RKO (cell line): ENCODE measurements at regions not wholly inside any gene's neighbourhood (a gene's known extent, or its start where the extent isn't known, plus 50 kb on each side); places are given as distances from the start of the nearest gene placed in this dataset.
"Not testable (repeated sequence)": the region's sequence is repeated elsewhere in the genome, so short reads cannot be mapped to it uniquely, and the experiment has no call there.

ENCODE experiments used
- DNase-seq: peaks from one replicate; pipeline ENCODE4 v3.0.0-alpha.2; 2016; ENCODE audit warnings: low spot score

DNA sequence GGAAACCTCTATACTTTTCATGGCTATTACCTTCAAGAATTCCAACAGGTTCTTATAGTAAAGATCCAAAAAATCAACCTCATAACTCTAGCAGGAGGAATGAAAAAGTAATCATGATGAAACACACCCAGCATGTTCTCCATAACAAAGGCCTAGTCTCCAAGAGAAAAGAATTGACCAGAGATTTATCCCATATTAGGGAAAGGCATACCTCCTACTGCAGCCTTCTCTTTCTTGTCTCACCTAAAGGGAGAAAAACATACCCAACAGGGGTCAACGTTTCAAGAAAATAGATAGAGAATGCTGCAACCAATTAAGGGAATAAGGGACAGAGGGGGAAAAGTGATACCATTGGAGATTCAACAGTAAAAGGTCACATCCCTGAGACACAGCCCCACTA is 262.5 kb downstream of the FRK start:
- no peak for DNase-seq

DNA sequence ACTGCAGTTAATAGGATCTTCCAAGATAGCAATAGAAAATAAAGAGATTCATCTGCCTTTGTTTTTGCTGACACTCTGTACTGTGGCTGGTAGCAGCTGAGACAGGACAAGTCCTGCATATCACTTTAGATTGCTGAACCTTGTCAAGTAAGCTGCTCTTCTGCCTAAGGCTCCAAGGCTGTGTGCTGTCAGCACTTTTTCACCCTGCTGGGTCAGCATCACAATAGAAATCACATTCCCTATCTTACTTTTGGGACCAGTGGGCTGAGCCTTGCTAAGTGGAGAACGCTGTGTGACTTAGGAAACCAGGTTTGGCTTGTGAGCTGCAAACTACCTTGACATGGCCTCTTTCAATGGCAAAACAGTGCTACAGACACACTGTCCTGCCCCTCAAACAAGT is 263.9 kb downstream of the FRK start:
- no peak for DNase-seq

DNA sequence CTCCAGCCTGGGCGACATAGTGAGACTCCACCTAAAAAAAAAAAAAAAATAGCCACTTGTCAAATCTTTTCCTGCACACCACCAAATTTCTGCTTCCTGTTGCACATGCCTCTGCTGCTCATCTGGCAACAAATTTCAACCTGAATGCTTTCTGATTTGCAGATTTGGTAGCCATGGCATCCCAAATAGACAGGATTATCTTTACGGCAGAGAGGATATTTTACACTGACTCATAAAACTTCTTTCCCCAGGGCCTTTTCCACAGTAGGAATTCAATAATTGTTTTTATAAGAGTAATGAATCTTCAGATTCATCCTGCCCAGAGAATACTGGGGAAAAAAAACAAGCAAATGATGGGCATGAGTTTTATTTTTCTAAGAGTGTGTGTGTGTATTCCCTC is 264.6 kb downstream of the FRK start:
- DNase-seq = no peak

DNA sequence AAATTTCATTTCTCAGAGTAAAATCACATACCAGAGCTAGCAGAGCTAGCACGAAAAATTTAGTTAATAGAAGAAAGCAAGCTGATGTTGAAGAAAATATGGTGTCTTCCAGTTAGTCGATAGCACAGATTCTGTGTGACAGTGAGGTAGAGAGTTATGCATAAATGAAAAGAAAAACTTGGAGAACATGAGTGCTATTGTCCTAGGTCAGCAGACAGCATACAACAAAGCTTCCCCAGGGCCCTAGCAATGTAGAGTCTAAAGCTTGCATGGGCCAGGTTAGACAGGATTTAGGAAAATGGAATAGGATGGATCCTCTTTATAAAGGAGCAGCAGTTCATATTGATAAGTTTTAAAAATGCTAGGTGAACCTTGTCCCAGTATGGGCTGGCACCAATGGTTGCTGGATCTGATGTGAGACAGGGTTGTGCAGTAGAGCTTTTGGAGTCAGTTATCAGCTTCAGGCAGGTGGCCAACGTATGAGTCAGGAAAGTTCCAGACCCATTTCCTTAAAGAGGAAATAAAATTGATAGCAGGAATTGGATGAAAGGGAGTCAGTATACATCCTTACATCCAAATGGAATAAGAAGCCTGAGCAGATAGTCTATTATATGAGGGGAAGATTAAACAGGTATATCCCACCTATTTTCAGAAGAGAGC is 277.2 kb downstream of the FRK start:
- DNase-seq = no peak

DNA sequence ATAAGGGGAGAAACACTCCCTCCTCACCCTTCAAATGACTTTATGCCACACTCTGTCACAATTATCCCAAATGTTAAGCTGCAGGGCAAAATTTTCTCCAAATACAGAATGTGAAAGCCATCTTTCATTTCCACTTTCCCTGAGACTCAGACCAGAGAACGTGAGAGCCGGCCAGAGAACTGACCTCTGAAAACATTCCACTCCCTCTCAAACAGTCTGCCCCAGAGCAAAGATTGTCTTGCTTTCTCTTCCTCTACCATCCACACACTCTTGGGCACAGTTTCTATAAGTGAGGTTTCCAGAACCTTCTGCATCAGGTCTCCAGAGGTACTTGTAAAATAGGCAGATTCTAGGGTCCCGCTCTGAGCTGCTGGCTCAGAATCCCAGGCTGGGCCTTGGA is 278.1 kb downstream of the FRK start:
- no peak for DNase-seq

DNA sequence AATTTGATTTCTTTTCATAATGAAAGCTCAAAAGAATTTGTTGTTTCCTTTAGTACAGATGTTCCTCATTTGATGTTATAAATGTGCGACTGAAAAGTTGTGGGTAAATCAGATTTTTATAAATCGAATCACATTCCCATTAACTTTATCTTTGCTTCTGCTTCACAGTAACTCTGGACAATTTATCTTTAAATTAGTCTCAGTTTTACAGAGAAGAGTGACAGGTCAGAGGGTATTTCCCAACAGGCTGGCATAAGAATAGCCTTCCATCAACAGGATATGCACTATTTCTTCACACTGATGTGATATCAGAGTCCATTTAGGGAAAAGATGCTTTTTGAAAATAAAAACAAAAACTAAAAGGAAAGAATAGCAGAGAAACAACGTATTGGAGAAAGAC is 286.9 kb downstream of the FRK start:
- DNase-seq = no peak

DNA sequence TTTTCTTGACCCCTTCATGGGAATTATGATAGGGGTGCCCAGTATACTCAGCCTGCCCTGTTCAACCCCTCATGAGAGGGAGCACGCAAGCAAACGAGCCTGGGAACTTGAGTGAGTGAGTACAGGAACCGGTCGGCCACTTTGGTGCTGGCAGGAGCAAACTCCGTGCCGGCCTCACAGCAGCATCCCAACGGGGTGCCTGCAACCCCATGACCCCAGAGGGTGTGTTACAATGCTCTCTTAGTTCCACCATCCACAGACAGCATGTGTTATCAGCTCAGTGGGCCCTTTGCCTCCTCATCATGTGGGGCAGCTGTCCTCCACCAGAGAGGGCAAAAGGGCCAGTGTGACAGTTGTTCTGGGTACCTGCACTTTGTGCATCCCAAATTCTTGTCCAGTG is 289.8 kb downstream of the FRK start:
- DNase-seq = no peak

DNA sequence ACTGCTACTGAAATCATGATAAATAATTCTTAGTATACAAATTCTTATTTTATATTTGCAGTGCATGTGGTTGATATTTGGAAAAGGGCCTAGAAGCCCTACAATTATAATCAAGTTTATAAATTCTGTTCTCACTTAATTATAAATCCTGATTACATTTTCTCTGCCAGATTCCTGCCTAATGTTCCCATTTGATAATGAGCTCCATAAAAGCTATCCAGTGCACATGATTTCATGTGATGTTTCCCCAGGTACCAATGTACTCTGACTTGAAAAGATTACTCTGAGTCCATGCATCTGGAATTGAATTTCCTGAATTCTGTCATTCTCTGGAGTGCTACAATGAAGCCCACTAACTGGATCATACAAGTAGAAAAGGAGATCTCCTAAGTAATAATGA is 292.2 kb downstream of the FRK start:
- no peak for DNase-seq

DNA sequence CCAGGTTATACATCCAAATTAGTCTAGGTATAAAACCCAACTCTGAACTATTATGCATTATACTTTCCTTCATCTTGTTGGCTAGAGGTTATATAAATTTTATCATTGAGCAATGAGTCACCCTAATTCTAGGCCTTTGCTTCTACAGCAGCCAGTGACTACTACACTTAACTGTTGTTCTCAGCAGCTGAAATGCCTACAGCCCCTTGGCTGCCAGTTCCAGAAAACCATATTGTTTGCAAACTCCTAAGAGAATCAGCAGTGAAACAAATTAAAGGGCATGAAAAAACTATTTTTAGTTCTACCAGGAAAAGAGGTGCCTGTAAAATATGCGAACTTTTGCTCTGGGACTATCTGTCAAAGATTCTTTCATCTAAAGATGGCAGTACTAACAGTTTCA is 292.8 kb downstream of the FRK start:
- DNase-seq = no peak

DNA sequence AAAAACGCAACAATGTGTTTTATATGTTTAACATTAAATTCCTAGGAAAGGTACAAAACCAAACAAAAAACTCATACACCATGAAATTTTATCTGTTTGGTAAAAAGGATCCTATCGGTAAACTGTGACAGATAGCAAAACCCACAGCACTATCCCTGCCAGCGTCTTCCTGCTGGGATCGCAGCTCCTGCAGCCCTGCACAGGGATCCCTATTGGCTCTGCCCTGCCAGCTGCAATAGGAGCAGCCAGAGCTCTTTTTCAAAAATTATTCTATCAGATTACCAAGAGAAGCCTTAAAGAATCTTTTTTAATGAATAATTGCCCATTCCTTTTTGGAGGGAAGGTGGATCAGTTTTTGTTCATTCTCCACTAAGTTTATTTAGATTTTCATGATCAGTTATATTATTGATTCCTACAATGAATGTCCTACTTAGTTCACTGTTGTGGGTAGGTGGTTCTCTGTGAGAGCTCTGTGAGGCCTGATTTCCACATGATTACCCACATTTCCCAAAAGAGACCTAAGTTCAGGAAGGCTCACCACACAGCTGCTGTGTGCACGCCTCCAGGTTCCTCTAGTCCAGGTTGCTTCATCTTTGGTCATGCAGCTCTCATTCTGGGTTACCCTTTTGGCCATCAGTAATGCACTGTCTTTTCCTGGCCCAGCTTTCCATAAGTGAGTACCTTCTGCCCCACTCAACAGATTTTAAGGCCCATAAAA is 293.8 kb downstream of the FRK start:
- DNase-seq = no peak

DNA sequence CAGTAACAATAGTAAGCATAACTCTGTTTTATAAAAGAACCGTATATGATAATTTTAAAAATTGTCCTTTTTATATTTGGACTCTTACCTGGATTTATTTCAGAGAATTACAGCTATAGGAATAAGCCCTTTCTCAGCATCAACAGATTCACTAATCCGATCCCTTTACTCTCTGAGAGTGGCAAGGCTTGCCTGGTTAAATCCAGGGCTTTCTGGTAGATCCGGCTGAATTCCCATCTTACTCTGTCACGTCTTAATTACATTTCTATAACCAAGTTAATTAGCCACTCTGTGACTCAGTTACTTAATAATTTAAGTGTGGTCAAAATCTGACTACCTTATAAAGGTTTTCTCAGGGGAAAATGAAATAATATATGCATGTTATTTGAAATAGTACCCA is 294.7 kb downstream of the FRK start:
- no peak for DNase-seq

DNA sequence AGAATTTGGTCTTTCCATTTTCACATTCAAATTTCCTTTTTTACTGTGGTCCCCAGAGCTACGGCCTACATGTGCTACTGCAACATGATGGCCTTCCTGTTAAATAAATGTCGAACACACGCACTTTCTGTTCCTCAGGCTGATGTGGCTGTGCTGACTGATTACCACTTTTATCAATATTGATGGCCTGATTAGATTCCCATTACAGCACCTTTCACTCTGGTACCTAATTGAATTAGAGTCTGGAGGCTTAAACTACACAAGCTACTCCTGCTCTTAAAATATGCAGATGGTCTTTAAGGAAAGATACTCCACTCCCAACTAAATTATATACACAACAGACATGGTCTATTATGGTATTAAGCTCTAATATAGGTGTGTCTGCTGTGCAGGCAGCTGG is 301.6 kb downstream of the FRK start:
- no peak for DNase-seq

DNA sequence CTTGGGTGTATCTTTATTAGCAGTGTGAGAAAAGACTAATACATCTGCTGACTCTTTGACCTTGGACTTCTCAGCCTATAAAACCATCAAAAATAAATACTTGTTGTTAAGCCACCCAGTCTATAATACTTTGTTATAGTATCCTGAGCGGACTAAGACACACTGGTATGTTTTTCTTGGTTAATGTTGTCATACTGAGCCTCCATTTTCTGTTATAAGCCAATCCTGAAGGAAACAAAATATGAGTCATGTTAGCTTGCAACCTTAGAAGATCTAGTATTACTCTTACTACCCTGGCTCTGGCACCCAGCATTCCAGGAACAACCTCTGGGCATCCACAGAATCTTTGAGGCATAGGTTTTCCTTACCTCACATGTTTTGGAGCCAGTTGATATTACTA is 307.2 kb downstream of the FRK start:
- no peak for DNase-seq

DNA sequence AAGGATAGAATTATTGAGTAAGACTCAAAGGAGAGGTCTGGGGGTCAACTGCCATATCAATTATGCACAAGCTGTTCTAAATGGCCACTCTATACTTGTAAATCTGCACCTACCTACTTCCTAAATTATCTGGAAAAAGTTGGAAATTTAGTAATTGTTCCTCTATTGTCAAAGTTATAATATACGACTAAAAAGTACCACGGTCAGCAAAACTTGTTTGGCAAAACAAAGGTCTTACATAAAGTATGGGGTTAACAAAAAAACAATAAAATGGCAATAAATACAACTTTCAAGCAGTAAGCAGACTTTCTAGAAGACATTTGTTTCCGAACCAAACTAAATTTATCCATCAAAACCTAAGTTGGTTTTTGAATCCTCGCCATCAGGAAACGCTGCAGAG is 309.7 kb downstream of the FRK start:
- DNase-seq = no peak

DNA sequence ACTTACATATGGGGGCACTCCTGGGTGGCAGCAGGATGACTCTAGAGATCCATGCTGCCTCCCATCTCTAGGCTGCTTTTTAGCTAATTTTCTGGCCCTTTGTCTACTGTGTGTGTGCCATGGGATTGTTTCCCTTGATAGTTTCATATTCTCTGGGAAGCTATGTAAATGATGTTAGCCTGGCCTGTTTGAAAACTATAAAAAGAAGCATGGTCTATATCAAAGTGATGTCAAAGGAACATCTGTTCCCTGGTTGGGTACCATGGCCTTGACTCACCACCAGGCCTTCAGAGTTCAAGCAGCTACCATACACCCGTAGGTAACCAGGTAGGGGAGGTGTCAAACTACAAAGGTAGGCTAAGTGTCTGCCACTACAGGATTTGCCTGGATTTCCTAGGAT is 310.4 kb downstream of the FRK start:
- DNase-seq = no peak

DNA sequence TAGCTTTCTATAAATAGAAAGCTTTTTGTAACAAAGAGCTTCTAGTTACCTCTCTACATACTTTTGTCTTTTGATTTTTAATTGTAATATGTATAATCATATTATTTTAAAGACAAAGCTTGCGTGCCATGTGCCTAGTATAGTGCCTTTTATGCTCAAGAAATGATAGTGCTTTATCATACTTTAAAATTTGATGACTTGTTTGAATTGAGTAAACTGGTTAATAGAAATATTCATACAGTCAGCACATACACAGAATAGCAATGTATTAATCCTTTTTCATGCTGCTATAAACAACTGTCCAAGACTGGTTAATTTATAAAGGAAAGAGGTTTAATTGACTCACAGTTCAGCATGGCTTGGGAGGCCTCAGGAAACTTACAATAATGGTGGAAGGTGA is 313.0 kb downstream of the FRK start:
- no peak for DNase-seq

DNA sequence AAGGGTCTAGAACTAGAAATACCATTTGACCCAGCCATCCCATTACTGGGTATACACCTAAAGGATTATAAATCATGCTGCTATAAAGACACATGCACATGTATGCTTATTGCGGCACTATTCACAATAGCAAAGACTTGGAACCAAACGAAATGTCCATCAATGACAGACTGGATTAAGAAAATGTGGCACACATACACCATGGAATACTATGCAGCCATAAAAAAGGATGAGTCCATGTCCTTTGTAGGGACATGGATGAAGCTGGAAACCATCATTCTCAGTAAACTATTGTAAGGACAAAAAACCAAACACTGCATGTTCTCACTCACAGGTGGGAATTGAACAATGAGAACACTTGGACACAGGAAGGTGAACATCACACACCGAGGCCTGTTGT is 314.1 kb downstream of the FRK start:
- not testable (repeated sequence) for DNase-seq

DNA sequence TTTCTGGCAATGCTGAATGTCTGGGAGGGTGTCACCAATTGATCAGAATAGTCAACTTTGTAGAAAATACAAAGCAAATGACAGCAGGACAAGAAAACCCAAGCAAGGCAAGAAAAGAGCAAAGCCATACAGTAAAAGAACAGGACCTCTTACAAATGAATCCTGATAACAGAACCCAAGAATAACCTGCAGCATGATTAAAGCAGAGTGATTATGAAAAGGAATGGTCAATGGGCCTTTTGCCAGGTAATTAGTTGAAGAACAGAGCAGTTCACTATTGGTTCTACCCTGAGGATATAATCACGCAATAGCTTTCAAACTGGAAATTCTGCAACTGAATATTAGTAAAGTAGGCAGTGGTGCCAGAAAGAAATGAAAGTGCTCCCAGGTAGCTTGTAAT is 319.8 kb downstream of the FRK start:
- DNase-seq = no peak

DNA sequence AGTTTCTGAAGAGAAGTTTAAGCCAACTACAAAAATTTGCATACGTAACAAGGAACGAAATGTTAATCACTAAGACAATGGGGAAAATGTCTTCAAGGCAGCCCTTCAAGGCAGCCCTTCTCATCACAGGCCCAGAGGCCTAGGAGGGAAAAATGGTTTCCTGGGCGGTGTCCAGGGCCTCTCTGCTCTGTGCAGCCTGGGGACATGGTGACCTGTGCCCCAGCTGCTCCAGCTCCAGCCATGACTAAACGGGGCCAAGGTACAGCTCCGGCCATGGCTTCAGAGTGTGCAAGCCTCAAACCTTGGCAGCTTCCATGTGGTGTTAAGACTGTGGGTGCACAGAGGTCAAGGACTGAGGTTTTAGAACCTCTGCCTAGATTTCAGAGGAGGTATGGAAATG is 325.1 kb downstream of the FRK start:
- no peak for DNase-seq

DNA sequence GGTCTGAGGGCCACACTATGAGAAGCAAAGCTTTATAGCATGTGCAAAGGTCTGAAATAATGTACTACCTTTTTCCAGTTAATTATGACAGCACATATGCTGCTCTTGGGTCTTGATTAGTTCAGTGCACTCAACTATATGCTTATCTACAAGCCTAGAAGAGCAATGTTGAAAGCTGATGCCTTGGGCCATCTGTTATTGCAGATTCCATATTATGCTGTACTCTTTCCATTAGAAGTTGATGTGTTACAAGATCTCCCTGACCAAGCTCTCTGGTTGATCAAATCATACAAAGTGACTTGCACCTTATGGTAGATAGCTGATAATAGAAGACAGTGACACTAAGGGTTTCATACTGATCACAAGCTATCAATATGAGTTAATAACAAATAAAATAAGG is 327.3 kb downstream of the FRK start:
- DNase-seq = no peak

DNA sequence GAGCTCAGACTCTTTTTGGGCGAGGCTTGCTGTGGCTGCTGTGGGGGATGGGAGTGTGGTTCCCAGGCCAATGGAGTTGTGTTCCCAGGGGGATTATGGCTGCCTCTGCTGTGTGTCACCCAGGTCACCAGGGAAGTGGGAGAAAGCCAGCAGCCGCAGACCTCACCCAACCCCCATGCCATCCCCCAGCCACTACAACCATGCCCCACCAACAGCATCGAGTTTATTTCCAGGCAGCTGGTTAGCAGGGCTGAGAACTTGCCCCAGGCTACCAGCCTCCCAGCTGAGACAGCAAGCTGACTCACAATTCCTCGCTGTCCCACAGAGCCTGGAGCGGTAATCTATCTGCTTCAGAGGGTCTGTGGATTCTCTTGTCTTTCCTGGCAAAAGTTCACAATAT is 331.7 kb downstream of the FRK start:
- no peak for DNase-seq

DNA sequence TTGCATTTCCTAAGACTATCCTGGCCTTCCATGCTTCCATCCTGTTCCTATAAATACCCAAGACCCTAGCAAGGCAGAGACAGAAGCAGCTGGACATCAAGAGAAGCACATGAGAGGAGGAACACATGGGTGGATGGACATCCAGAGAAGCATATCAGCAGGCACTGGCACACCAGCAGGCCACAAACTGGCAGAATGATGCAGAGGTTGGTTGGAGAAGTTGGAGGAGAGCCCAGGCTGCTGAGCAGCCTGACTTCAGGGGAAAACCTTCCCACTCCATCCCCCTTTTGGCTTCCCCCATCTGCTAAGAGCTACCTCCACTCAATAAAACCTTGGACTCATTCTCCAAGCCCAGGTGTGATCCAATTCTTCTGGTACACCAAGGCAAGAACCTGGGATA is 332.5 kb downstream of the FRK start:
- no peak for DNase-seq

DNA sequence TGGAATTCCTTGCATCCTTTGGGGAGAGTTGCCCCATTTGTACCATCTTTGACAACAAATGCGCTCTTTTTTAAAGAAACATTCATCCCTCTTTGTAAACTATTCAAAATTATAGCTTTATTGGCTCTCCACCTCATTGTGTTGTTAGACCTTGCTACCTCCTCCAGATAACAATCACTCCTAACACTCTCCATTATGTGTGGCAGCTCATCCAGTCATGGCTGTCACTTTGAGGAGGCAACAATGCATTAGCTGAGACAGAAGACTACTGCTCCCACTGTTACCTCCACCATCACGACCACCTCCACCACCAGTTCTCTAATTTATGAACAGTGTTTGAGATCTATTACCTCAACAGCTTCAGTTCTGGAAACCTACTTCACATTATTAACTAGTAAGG is 339.1 kb downstream of the FRK start:
- DNase-seq = no peak

DNA sequence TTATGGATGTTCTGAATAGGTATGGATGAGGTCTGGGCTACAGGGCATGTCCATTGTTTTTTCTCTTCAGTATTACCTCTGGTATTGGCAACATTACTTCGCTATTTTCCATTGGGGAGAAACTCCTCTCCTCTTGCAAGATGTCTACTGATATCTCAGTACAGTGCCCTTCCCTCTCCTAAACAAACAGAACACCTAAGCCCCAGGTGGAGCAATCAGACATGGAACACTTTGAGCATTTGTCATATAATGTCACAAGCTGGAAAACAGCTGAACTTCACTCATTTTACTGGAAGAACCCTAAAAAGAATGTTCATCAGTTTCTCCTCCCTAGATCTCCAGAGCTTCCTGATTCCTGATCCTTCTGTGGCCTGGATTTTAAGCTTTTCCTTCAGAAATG is 339.8 kb downstream of the FRK start:
- no peak for DNase-seq
